Activated T-helper 2 cell treated with anti-CD3 and anti-CD28 coated beads, Interferon-gamma antibody, Interleukin-2, Interleukin-4, amounts not matched to agents 10 μg/mL and 5 μg/mL and 100 μg/mL, durations not matched to agents 14 hours and 24 hours and 36 hours (primary cell): ENCODE measurements at regions not wholly inside any gene's neighbourhood (a gene's known extent, or its start where the extent isn't known, plus 50 kb on each side); places are given as distances from the start of the nearest gene placed in this dataset.

Experiments
- DNase-seq: peaks from one replicate; pipeline ENCODE4 v3.0.0; 2021; ENCODE audit warnings: low spot score
- H3K27ac Mint-ChIP-seq: one replicate; pipeline ENCODE4 v1.8.0; 2021; ENCODE audit warnings: mixed read lengths
- H3K27me3 Mint-ChIP-seq: one replicate; pipeline ENCODE4 v1.8.0; 2021; ENCODE audit warnings: low read depth, mixed read lengths
- H3K36me3 Mint-ChIP-seq: one replicate; pipeline ENCODE4 v1.8.0; 2021; ENCODE audit warnings: low read depth, mixed read lengths
- H3K4me1 Mint-ChIP-seq: one replicate; pipeline ENCODE4 v1.8.0; 2021; ENCODE audit warnings: low read depth, mixed read lengths
- H3K4me3 Mint-ChIP-seq: one replicate; pipeline ENCODE4 v1.8.0; 2021; ENCODE audit warnings: low read depth, mild to moderate bottlenecking, moderate library complexity, mixed read lengths
- H3K9me3 Mint-ChIP-seq: one replicate; pipeline ENCODE4 v1.8.0; 2021; ENCODE audit warnings: mixed read lengths
- intact Hi-C: fragments of 100-400 bp; cut with micrococcal nuclease; formaldehyde crosslinking; loops from one replicate; pipeline ENCODE4 v1.15.1; 2023

DNA sequence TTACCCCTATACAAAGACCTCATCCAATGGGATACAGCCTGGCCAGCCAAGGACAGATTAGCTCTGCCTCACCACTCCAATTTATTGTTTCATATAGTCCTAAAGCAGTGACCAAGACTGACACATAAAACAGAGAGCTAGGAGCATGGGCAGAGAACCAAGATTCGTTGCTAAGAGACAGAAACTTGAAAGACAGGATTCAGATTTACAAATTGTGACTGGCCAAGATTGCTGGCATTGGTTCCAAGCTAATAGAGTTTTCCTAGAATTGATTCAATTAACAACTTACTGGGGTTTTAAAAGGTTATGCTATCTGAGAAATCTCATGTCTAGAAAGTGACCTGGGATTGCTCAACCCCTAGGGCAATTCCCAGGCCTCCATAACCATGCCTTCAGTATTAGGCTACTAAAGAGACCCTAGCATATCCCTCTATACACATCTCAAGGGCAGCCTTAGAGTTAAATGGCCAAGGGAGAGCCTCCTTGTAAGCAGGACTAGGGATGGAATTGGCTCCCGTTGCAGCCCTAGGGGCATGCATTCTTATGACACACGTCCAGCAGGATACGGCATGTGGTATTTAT, 75.6 kb downstream of the ICOS start:
- peaks cover 16% of the 10 kb centered on the region for H3K9me3 Mint-ChIP-seq
- H3K4me1 Mint-ChIP-seq, result peaks cover 47% of the 10 kb centered on the region
- no peak overlapping the region for H3K4me3 Mint-ChIP-seq
- H3K27me3 Mint-ChIP-seq, result peaks cover 2% of the 10 kb centered on the region
- no peak for DNase-seq
- H3K27ac Mint-ChIP-seq, result no peak overlapping the region
- peaks cover 11% of the 10 kb centered on the region for H3K36me3 Mint-ChIP-seq
- intact Hi-C loops, result no loop called here

DNA sequence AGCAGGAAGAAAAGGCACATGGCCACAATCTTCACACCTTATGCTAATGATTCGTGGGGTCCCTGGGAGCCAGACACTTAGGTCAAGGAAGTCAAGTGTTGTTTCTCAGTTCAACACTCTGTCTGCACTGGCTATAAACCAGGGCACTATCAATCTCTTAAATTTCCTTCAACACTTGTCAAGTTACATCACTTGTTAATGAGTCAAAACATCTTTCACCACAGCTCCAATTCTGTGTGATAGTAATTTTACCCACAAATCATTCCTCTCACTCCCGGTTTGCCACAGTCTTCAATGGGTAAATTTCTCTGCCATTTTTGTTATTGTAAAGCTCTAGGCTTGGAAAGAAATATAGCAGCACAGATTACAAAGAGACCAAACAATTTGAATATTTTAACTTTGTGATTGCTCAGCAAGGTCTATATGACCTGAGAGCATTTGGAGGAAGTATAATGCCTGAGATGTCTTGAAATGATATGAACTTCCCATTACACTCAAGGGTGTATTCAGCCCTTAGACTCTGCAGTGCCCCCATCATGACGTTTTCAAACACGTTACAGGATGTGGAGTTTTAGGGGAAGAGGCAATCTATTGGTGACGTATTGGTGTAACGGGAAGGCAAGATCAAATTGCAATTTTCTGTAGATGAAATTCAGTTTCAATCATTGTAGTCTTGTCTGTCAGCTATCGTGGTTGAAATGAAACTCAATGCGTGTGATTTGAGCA, 78.7 kb downstream of the ICOS start:
- H3K9me3 Mint-ChIP-seq, result peaks cover 24% of the 10 kb centered on the region
- H3K27me3 Mint-ChIP-seq, result no peaks in the 10 kb centered on the region
- H3K36me3 Mint-ChIP-seq, result peaks cover 11% of the 10 kb centered on the region
- intact Hi-C loops, result loop anchor here (1.0 kb wide), 2 partner anchors 9 to 18 kb away; no protein-coding TSS in a partner anchor
- H3K4me1 Mint-ChIP-seq, result peaks cover 47% of the 10 kb centered on the region
- no peak for DNase-seq
- peak overlapping the region; percentile 51 for H3K27ac Mint-ChIP-seq
- H3K4me3 Mint-ChIP-seq, result no peak overlapping the region

DNA sequence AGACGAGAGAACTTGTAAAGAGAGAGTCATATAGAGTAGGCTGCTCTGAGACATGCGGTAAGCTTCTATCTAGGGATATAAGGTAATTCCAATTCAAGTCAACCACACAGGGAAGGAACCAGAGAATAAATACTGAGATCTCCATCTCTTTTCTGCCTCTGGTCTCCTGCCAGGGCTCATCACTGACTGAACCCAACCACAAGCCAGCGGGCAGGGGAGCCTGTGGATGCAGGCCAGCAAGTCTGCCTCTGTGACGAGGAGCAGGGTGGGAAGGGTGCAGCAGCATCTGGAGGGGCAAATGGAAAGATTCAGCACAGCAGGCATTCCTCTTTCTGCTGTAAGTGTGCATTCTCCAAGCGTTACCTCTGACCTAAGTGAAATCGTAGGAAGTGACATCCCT, 82.2 kb downstream of the ICOS start:
- no peaks in the 10 kb centered on the region for H3K27me3 Mint-ChIP-seq
- DNase-seq, result no peak
- peaks cover 11% of the 10 kb centered on the region for H3K36me3 Mint-ChIP-seq
- H3K27ac Mint-ChIP-seq, result no peak overlapping the region
- no peak overlapping the region for H3K4me3 Mint-ChIP-seq
- peaks cover 48% of the 10 kb centered on the region for H3K4me1 Mint-ChIP-seq
- intact Hi-C loops, result loop anchor here (1.0 to 2.0 kb wide), 8 partner anchors 20 to 132 kb away; no protein-coding TSS in a partner anchor
- peaks cover 24% of the 10 kb centered on the region for H3K9me3 Mint-ChIP-seq

DNA sequence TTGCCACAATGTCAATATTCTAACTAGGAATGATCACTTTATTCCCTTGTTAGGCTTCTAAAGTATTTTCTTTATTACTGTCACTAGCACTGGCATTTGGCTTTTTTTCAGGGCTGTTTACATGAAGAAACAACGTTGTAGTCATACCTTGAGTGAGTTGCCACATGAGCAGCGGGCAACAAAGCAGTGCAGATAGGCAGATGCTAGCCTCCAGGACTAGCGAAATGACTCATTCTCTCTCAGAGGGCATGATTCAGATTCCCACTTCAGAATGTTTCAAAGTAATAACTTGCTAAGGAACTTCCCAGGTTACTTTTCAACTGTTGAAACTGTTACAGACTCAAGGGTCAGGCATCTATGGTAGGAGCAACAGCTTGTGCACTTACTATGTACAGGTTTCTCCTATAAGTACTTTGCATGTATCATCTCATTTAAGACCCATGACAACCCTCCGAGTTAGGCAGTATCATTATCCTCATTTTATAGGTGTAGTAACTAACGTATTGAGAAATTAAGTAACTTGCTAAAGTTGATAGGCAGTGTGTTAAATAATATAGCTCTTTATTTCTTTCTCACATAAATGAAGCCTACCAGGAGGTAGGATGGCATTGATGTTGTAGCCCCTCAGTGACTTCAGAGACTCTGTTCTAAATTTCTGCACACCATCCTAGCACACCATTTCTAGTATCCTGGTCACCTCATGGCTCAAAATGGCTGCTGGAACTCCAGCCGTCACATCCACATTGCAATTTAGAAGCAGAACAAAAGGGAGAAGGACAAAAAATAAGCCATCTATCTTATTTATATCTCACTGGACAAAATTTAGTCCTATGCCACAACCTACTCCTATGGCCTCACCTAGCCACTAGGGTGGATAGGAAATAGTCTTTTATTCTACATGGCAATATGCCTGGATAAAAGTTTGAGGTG, 83.3 kb downstream of the ICOS start:
- intact Hi-C loops, result loop anchor here (1.0 to 5.0 kb wide), 9 partner anchors 22 to 133 kb away; no protein-coding TSS in a partner anchor
- peak; percentile 24 for DNase-seq
- Mint-ChIP-seq H3K27me3 (no peaks in the 10 kb centered on the region), H3K9me3 (peaks cover 24% of the 10 kb centered on the region), H3K4me3 (peak overlapping the region; percentile 26), H3K27ac (peak overlapping the region; percentile 78), H3K4me1 (peaks cover 49% of the 10 kb centered on the region), H3K36me3 (peaks cover 11% of the 10 kb centered on the region)

DNA sequence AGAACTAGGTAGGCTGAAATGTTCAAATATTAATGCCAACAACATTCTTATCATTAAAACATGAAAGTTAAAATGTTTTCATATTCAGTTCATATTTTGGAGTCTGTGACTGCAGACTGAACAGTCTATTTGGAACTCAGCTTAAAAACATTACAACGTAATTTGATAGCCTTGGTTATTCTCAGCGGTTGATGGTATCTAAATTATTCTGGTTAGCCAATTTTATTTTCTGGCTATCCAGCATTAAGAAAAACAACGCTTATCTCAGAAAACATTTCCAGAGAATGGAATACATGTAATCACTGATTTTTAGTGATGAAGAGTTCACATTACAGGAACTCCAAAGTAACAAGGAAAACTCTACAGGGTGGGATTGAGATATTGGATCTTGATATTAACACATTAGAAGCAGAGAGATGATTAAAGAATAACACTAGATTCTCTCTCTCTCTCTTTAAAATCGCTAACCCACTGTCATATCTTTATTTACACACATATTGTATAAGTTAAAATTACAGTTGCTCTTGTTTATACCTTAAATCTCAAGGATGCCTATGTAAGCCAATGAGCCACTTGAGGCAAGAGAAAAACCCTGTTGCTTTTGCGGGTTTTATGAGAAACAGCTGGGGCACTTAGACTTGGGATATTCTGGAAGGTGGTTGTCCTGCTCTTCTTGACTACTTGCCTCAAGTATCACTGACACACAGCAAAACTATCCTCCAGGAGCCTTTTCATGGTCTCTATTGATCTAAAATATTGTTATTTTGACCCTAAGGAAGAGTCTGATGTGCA, 84.9 kb downstream of the ICOS start:
- H3K4me3 Mint-ChIP-seq, result no peak overlapping the region
- no peaks in the 10 kb centered on the region for H3K27me3 Mint-ChIP-seq
- peaks cover 45% of the 10 kb centered on the region for H3K4me1 Mint-ChIP-seq
- intact Hi-C loops, result loop anchor here (2.0 to 5.0 kb wide), 2 partner anchors 34 to 1591 kb away; no protein-coding TSS in a partner anchor
- H3K36me3 Mint-ChIP-seq, result peaks cover 11% of the 10 kb centered on the region
- no peak overlapping the region for H3K27ac Mint-ChIP-seq
- H3K9me3 Mint-ChIP-seq, result peaks cover 16% of the 10 kb centered on the region
- DNase-seq, result no peak

DNA sequence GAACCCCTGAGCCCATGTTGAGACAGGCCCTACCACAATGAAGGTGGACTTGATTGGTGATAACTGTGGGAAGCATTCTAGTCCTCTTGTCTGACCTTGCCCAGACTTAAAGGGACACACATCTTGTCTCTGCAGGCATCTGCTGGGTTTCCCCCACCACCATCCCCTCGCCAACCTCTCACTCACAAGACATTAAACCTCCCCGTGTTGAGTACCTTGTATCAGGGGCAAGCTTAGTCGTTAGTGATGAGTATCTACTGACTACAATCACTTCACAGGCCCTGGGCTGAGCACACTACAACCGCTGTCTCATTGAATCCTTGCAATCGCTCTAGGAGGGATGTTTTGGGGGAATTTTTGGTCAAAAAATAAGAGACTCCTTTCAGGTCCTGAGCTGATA, 86.0 kb downstream of the ICOS start:
- Mint-ChIP-seq H3K4me1 (peaks cover 55% of the 10 kb centered on the region), H3K27ac (peak overlapping the region; percentile 3), H3K4me3 (no peak overlapping the region), H3K27me3 (no peaks in the 10 kb centered on the region), H3K9me3 (peaks cover 10% of the 10 kb centered on the region), H3K36me3 (peaks cover 11% of the 10 kb centered on the region)
- DNase-seq, result no peak
- intact Hi-C loops, result loop anchor here (2.0 to 5.0 kb wide), 2 partner anchors 35 to 1590 kb away; no protein-coding TSS in a partner anchor

DNA sequence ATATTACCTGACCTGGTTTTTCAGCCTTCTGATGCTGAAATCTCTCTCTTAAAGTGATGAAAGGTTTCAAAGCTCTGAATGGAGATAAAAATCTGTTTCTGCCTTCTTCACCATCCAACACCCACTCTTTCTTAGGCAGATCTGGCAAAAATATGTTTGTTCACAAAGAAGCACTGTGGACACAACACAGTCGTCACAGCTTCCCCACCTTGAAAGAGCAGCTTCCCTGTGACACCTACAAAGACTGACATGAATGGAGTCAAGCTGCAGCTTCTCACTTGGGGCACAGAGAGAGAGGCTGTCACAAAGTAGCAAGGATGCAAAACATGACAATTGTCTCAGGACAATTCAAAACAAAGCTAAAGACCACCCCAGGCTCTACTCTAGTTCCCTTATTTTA, 86.5 kb downstream of the ICOS start:
- no peak for DNase-seq
- Mint-ChIP-seq H3K9me3 (peaks cover 4% of the 10 kb centered on the region), H3K36me3 (peaks cover 8% of the 10 kb centered on the region)

DNA sequence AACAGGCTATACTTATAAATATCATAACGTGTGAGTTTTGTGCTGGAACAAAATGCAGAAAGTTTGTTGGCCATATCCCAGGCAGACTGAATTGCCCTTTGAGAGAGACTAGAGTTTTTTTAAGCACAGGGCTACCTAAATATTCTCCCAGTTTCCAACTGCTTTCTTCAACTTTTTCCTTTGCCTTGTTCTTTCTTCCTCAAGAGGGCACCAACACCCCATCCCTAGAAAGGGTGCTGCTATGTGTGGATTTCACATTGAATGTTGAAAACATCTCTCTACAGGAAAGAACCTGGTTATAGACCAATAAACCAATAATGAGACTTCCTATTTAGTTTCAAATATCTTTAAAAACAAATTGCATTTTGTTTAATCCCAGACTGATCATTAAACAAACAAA, 87.9 kb downstream of the ICOS start:
- peaks cover 1% of the 10 kb centered on the region for H3K27me3 Mint-ChIP-seq
- H3K27ac Mint-ChIP-seq, result no peak overlapping the region
- no peak for DNase-seq
- no peak overlapping the region for H3K4me3 Mint-ChIP-seq
- intact Hi-C loops, result loop anchor here (2.0 to 5.0 kb wide), 2 partner anchors 37 to 154 kb away; no protein-coding TSS in a partner anchor
- H3K4me1 Mint-ChIP-seq, result peaks cover 49% of the 10 kb centered on the region
- peaks cover 4% of the 10 kb centered on the region for H3K36me3 Mint-ChIP-seq
- no peaks in the 10 kb centered on the region for H3K9me3 Mint-ChIP-seq

More for the DNA sequence above, 86.5 kb downstream of the ICOS start:
- H3K4me3 Mint-ChIP-seq, result no peak overlapping the region
- peaks cover 57% of the 10 kb centered on the region for H3K4me1 Mint-ChIP-seq
- intact Hi-C loops, result loop anchor here (2.0 to 5.0 kb wide), 2 partner anchors 36 to 1590 kb away; no protein-coding TSS in a partner anchor
- H3K27me3 Mint-ChIP-seq, result no peaks in the 10 kb centered on the region
- H3K27ac Mint-ChIP-seq, result no peak overlapping the region

DNA sequence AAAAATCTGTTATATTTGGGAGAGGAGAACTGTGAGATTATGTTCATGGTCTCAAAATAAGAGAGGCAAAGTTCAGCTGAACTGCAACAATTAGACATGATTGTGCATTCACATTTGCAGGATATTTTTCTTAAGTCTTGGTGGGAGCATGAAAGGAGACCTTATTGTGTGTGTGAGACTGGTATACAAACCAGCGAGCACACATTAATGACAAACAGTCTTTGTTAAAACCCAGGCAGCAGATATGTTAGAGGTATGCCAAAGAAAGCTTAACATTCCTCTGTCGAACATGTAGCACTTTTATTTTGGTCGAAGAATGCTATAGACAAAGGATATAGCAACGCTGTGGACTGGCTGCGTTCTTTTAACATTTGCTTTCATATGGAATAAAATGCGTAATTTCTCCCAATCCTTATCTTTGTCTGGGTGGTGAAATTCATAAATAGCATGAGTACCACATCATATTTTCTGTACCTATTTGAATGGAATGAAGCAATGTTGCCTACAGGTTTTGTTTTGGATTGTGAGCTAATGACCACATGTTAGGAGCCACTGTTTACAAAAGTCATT, 88.4 kb downstream of the ICOS start:
- intact Hi-C loops, result loop anchor here (2.0 to 5.0 kb wide), 2 partner anchors 38 to 154 kb away; no protein-coding TSS in a partner anchor
- Mint-ChIP-seq H3K27ac (no peak overlapping the region), H3K4me3 (no peak overlapping the region), H3K9me3 (no peaks in the 10 kb centered on the region), H3K36me3 (peaks cover 2% of the 10 kb centered on the region), H3K4me1 (peaks cover 44% of the 10 kb centered on the region), H3K27me3 (peaks cover 2% of the 10 kb centered on the region)
- no peak for DNase-seq

DNA sequence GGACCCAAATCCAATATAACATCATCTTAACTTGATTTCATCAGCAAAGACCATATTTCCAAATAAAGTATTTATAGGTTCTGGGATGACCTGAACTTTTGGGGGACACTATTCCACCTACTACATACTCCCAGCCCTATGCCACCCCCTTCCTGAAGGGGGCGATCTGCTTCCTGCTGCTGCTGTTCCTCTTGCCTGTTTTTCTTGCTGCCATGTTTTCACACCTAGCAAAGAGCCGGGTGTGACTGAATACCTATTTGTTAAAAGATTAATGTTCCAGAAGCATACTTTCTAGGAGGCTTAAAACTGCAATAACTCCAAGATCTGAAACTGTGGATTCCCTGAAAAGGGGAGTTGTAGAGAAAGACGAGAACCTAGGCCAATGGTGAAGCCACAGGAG, 89.7 kb downstream of the ICOS start:
- Mint-ChIP-seq H3K4me3 (no peak overlapping the region), H3K36me3 (no peaks in the 10 kb centered on the region), H3K4me1 (peaks cover 41% of the 10 kb centered on the region), H3K9me3 (no peaks in the 10 kb centered on the region), H3K27me3 (peaks cover 2% of the 10 kb centered on the region), H3K27ac (no peak overlapping the region)
- DNase-seq, result no peak
- intact Hi-C loops, result no loop called here

DNA sequence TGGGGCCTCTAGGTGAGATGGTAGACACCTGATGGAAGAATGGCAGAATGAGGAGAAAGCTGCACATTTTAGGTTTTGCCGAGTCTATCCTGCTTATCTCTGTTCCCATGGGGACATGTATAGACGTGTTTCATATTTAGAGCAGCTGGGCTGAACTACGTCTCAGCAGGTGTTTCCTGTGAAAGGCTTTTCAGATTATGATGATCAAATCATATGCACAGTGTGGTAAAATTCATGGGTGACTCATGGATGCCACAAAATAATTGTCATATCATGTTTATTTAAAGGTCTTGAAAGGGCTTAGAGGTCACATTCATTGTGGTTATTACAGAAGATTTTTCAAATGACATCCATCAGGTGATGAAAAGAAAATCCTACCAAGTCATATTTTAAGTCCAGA, 90.5 kb downstream of the ICOS start:
- Mint-ChIP-seq H3K27me3 (peaks cover 2% of the 10 kb centered on the region), H3K36me3 (no peaks in the 10 kb centered on the region), H3K4me1 (peaks cover 36% of the 10 kb centered on the region), H3K9me3 (no peaks in the 10 kb centered on the region), H3K4me3 (no peak overlapping the region), H3K27ac (peak overlapping the region; percentile 49)
- peak; percentile 22 for DNase-seq
- intact Hi-C loops, result no loop called here
